Activated naive CD8-positive, alpha-beta T cell treated with anti-CD3 and anti-CD28 coated beads, Interleukin-2, amount 10 ng/mL, durations not matched to agents 7 days and 5 days (primary cell): ENCODE measurements at regions not wholly inside any gene's neighbourhood (a gene's known extent, or its start where the extent isn't known, plus 50 kb on each side); places are given as distances from the start of the nearest gene placed in this dataset.

Experiments
- ATAC-seq: fragments of 150-1000 bp; cut with Tn5 transposase; one replicate; pipeline ENCODE4 v1.10.0; 2021; ENCODE audit warnings: low read depth, moderate library complexity
- POLR2A ChIA-PET: fragments of 350-600 bp; sonication (Branson Sonifier 250); formaldehyde crosslinking; loops from one replicate; lab custom pipeline; 2021; ENCODE audit warnings: antibody characterized with exemption; lab: Charles Lee
- DNase-seq: peaks from one replicate; pipeline ENCODE4 v3.0.0; 2021
- H3K27ac Mint-ChIP-seq: one replicate; pipeline ENCODE4 v1.8.0; 2022; ENCODE audit warnings: mild to moderate bottlenecking, mixed read lengths
- H3K27me3 Mint-ChIP-seq: one replicate; pipeline ENCODE4 v1.8.0; 2022; ENCODE audit warnings: mild to moderate bottlenecking, moderate library complexity, mixed read lengths
- H3K36me3 Mint-ChIP-seq: one replicate; pipeline ENCODE4 v1.8.0; 2021; ENCODE audit warnings: mild to moderate bottlenecking, mixed read lengths
- H3K4me1 Mint-ChIP-seq: one replicate; pipeline ENCODE4 v1.8.0; 2021; ENCODE audit warnings: mixed read lengths
- H3K4me3 Mint-ChIP-seq: one replicate; pipeline ENCODE4 v1.8.0; 2022; ENCODE audit warnings: mild to moderate bottlenecking, moderate library complexity, mixed read lengths
- H3K9me3 Mint-ChIP-seq: one replicate; pipeline ENCODE4 v1.8.0; 2021; ENCODE audit warnings: mixed read lengths

- Mint-ChIP-seq H3K36me3 (no peaks in the 10 kb centered on the region), H3K9me3 (no peaks in the 10 kb centered on the region), H3K4me3 (no peak overlapping the region), H3K27me3 (no peaks in the 10 kb centered on the region), H3K4me1 (no peaks in the 10 kb centered on the region), H3K27ac (no peak overlapping the region)
- POLR2A ChIA-PET, result no interaction called here
- DNase-seq (no peak), ATAC-seq (no peak)
Measured at GRCh38 chr13:72186730-72187422, 319.9 kb upstream of the DACH1 start.

DNA sequence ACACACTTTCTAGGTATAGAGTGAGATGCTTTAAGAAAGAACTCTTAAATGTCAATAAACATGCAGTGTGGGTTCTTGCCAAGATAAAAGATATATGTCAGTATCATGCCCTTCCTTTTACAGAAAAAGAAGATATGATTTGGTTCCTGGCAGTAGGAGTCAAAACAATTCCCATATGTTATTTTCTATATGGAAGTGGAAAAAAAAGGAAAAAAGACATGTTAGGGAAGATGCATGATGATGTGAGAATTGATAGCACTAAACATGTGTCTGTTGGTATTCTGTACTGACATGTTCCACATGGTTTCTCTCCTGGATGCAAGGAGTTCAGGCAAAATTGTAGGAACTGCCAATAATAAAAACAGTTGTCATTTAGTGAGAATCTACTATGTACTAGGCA, 318.8 kb upstream of the DACH1 start:
- no peak for ATAC-seq
- Mint-ChIP-seq H3K4me1 (no peaks in the 10 kb centered on the region), H3K9me3 (no peaks in the 10 kb centered on the region), H3K27me3 (no peaks in the 10 kb centered on the region), H3K4me3 (no peak overlapping the region), H3K36me3 (no peaks in the 10 kb centered on the region), H3K27ac (no peak overlapping the region)
- POLR2A ChIA-PET, result no interaction called here
- no peak for DNase-seq

- no peaks in the 10 kb centered on the region for H3K36me3 Mint-ChIP-seq
- DNase-seq (no peak), ATAC-seq (no peak)
- H3K27me3 Mint-ChIP-seq, result no peaks in the 10 kb centered on the region
- H3K9me3 Mint-ChIP-seq, result no peaks in the 10 kb centered on the region
- H3K4me3 Mint-ChIP-seq, result no peak overlapping the region
- POLR2A ChIA-PET, result no interaction called here
- no peak overlapping the region for H3K27ac Mint-ChIP-seq
- no peaks in the 10 kb centered on the region for H3K4me1 Mint-ChIP-seq
Measured at GRCh38 chr13:72181661-72182060, 314.7 kb upstream of the DACH1 start.

DNA sequence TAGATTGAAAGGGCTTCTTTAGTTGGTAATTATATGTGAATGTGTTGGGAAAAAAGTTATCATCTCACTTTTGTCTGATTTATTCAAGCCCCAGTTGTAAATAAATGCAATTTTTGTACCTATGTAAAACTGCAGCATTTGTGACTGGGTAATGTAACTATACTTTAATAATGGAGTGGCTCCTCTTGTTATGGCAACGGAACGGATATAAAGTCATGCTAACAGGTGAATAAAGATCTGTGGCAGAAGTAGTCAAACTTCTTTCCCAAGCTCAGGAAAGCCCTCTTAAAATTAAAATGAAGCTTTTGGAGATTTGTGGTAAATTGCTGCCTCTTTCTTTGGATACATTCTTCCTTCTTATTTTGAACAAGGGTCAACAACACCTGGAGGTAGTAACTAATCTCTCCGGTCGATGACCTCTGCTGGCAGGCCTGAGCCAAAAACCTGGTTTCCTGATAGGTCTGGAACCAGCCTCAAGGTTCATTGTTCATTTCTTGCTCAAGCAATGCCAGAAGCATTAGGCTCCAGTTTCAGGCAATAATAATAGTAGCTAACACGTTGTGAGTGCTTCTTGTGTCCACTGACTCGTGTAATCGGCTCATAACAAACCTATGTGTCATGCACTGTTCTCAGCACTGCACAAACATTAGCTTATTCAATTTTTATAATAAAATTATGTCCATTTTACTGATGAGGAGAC, 313.4 kb upstream of the DACH1 start:
- H3K4me1 Mint-ChIP-seq, result no peaks in the 10 kb centered on the region
- DNase-seq (no peak), ATAC-seq (no peak)
- POLR2A ChIA-PET, result no interaction called here
- no peak overlapping the region for H3K27ac Mint-ChIP-seq
- H3K9me3 Mint-ChIP-seq, result no peaks in the 10 kb centered on the region
- H3K4me3 Mint-ChIP-seq, result no peak overlapping the region
- no peaks in the 10 kb centered on the region for H3K27me3 Mint-ChIP-seq
- no peaks in the 10 kb centered on the region for H3K36me3 Mint-ChIP-seq

DNA sequence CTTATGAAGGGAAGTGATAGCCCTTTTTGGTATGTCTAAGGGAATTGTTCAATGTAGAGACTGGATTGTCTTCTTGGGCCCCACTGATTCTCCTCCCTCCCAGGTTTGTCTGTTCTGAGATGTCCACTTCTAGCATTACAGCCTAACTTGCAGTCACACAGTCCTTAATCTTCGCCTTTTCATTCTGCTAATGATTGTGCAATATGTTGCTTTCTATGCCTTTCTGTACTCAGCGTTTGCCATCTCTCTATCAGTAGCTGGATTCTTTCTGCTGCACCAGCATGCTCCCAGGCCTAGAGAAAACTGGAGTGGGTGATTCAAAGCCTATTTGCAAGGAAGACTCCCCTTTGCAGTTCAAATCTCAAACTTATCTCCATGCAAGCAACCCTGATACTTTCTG, 307.5 kb upstream of the DACH1 start:
- ATAC-seq (no peak), DNase-seq (no peak)
- POLR2A ChIA-PET, result no interaction called here
- Mint-ChIP-seq H3K27me3 (no peaks in the 10 kb centered on the region), H3K36me3 (no peaks in the 10 kb centered on the region), H3K27ac (no peak overlapping the region), H3K4me1 (no peaks in the 10 kb centered on the region), H3K9me3 (no peaks in the 10 kb centered on the region), H3K4me3 (no peak overlapping the region)

GRCh38 chr13:72170571-72170970, 303.6 kb upstream of the DACH1 start:
- H3K27me3 Mint-ChIP-seq, result no peaks in the 10 kb centered on the region
- no peaks in the 10 kb centered on the region for H3K9me3 Mint-ChIP-seq
- no peak overlapping the region for H3K27ac Mint-ChIP-seq
- POLR2A ChIA-PET, result no interaction called here
- ATAC-seq, result no peak
- no peaks in the 10 kb centered on the region for H3K36me3 Mint-ChIP-seq
- DNase-seq, result no peak
- no peaks in the 10 kb centered on the region for H3K4me1 Mint-ChIP-seq
- H3K4me3 Mint-ChIP-seq, result no peak overlapping the region

- POLR2A ChIA-PET, result no interaction called here
- ATAC-seq, result no peak
- H3K36me3 Mint-ChIP-seq, result no peaks in the 10 kb centered on the region
- no peaks in the 10 kb centered on the region for H3K9me3 Mint-ChIP-seq
- no peak overlapping the region for H3K27ac Mint-ChIP-seq
- DNase-seq, result no peak
- no peaks in the 10 kb centered on the region for H3K27me3 Mint-ChIP-seq
- H3K4me3 Mint-ChIP-seq, result no peak overlapping the region
- H3K4me1 Mint-ChIP-seq, result no peaks in the 10 kb centered on the region
Measured at GRCh38 chr13:72168126-72168855, 301.3 kb upstream of the DACH1 start.

GRCh38 chr13:72166102-72166650, 299.2 kb upstream of the DACH1 start:
- Mint-ChIP-seq H3K27me3 (no peaks in the 10 kb centered on the region), H3K4me3 (no peak overlapping the region)

GRCh38 chr13:72165276-72165675, 298.3 kb upstream of the DACH1 start:
- Mint-ChIP-seq H3K27me3 (no peaks in the 10 kb centered on the region), H3K4me1 (no peaks in the 10 kb centered on the region), H3K9me3 (no peaks in the 10 kb centered on the region), H3K27ac (no peak overlapping the region), H3K4me3 (no peak overlapping the region), H3K36me3 (no peaks in the 10 kb centered on the region)
- POLR2A ChIA-PET, result no interaction called here
- ATAC-seq, result no peak
- DNase-seq, result no peak

More at GRCh38 chr13:72166102-72166650, 299.2 kb upstream of the DACH1 start:
- H3K4me1 Mint-ChIP-seq, result no peaks in the 10 kb centered on the region
- no peaks in the 10 kb centered on the region for H3K36me3 Mint-ChIP-seq
- no peak overlapping the region for H3K27ac Mint-ChIP-seq
- H3K9me3 Mint-ChIP-seq, result no peaks in the 10 kb centered on the region
- POLR2A ChIA-PET, result no interaction called here
- no peak for DNase-seq
- no peak for ATAC-seq

DNA sequence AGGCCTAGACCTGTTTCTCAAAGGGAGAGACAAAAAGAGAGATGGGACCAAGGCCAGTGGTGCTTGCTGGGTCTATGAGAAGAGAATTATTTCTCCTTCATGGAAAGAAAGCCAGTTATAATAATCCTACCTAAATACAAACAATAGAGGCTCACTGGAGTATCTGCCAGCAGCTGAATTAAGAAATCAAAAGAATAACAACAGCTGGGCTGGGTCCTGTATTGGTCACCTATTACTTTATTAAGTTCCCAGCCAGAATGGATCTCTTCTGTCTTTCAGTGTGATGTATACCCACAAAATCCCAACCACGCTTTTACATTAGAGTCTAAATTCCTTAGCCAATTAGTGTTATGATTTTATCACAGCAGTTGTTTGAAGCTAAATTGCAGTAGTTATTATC, 297.8 kb upstream of the DACH1 start:
- no peaks in the 10 kb centered on the region for H3K4me1 Mint-ChIP-seq
- H3K36me3 Mint-ChIP-seq, result no peaks in the 10 kb centered on the region

GRCh38 chr13:72163678-72164077, 296.7 kb upstream of the DACH1 start:
- H3K4me1 Mint-ChIP-seq, result no peaks in the 10 kb centered on the region
- no peaks in the 10 kb centered on the region for H3K9me3 Mint-ChIP-seq
- H3K27ac Mint-ChIP-seq, result no peak overlapping the region
- ATAC-seq (no peak), DNase-seq (no peak)
- H3K36me3 Mint-ChIP-seq, result no peaks in the 10 kb centered on the region
- H3K4me3 Mint-ChIP-seq, result no peak overlapping the region
- POLR2A ChIA-PET, result no interaction called here
- H3K27me3 Mint-ChIP-seq, result no peaks in the 10 kb centered on the region

More for the DNA sequence above, 297.8 kb upstream of the DACH1 start:
- Mint-ChIP-seq H3K9me3 (no peaks in the 10 kb centered on the region), H3K27ac (no peak overlapping the region), H3K27me3 (no peaks in the 10 kb centered on the region), H3K4me3 (no peak overlapping the region)
- POLR2A ChIA-PET, result no interaction called here
- ATAC-seq (no peak), DNase-seq (no peak)

GRCh38 chr13:72160977-72161376, 294.0 kb upstream of the DACH1 start:
- no peak for DNase-seq
- H3K36me3 Mint-ChIP-seq, result no peaks in the 10 kb centered on the region
- H3K4me3 Mint-ChIP-seq, result no peak overlapping the region
- no peaks in the 10 kb centered on the region for H3K27me3 Mint-ChIP-seq
- H3K27ac Mint-ChIP-seq, result no peak overlapping the region
- H3K4me1 Mint-ChIP-seq, result no peaks in the 10 kb centered on the region
- ATAC-seq, result no peak
- no peaks in the 10 kb centered on the region for H3K9me3 Mint-ChIP-seq
- POLR2A ChIA-PET, result no interaction called here

DNA sequence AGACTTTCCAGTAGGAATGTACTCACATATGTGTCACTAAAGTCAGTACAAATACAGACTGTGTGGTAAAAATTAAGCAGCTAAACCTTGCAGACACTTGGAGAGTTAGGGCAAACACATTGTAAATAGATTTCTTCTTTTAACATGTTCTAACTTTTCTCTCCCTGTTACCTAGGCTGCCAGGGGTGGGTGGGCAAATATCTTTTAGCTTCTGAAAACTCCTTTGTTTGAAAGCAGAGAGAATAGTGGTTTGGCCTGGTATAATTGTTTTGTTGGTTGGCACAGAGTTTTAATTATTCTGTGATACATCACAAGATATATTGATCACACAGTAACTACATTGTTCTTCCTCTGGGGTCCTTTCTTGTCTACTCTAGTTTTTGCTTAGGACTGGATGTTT, 289.8 kb upstream of the DACH1 start:
- Mint-ChIP-seq H3K27ac (no peak overlapping the region), H3K27me3 (no peaks in the 10 kb centered on the region), H3K4me1 (no peaks in the 10 kb centered on the region), H3K9me3 (no peaks in the 10 kb centered on the region), H3K36me3 (no peaks in the 10 kb centered on the region), H3K4me3 (no peak overlapping the region)
- no peak for DNase-seq
- POLR2A ChIA-PET, result no interaction called here
- no peak for ATAC-seq

DNA sequence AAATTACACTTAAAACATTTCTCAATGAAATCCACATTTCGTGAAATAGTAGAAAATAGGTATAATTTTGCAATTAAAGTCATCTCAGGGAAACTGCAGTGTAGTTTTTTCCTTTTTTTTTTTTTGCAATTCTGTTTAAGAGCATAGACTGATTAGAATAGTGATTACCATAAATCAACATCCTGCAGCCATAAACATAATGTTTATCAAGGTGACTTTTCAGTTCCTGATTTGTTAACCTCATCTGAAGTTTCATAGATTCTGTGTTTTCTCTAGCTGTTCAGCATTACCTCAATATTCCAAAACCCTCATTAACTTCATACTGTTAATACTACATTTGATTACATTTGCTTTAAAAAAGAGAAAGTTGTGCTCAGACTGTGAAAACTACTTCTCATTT, 286.3 kb upstream of the DACH1 start:
- POLR2A ChIA-PET, result no interaction called here
- ATAC-seq (no peak), DNase-seq (no peak)

More for the DNA sequence above, 286.3 kb upstream of the DACH1 start:
- Mint-ChIP-seq H3K27me3 (no peaks in the 10 kb centered on the region), H3K9me3 (peaks cover 2% of the 10 kb centered on the region), H3K4me1 (no peaks in the 10 kb centered on the region), H3K4me3 (no peak overlapping the region), H3K27ac (no peak overlapping the region), H3K36me3 (no peaks in the 10 kb centered on the region)
